Activated CD8-positive, alpha-beta T cell treated with anti-CD3 and anti-CD28 coated beads for 36 hours (primary cell): ENCODE measurements at regions not wholly inside any gene's neighbourhood (a gene's known extent, or its start where the extent isn't known, plus 50 kb on each side); places are given as distances from the start of the nearest gene placed in this dataset.
A peak's percentile ranks its signal among the peaks of the same experiment; 100 is the strongest.

ENCODE experiments used
- ATAC-seq: fragments of 200-7000 bp; cut with Tn5 transposase; one replicate; pipeline ENCODE4 v1.10.0; 2021; ENCODE audit warnings: mild to moderate bottlenecking, moderate library complexity
- CTCF ChIA-PET: fragments of 350-600 bp; sonication (Branson Sonifier 250); formaldehyde crosslinking; loops from one replicate; lab custom pipeline; 2021; ENCODE audit warnings: antibody characterized with exemption; lab: Charles Lee
- POLR2A ChIA-PET: fragments of 350-600 bp; sonication (Branson Sonifier 250); formaldehyde crosslinking; loops from one replicate; lab custom pipeline; 2021; ENCODE audit warnings: antibody characterized with exemption; lab: Charles Lee
- DNase-seq: peaks from one replicate; pipeline ENCODE4 v3.0.0-alpha.2; 2020
- H3K27ac Mint-ChIP-seq: one replicate; pipeline ENCODE4 v1.8.0; 2021; ENCODE audit warnings: mild to moderate bottlenecking, mixed read lengths
- H3K27me3 Mint-ChIP-seq: one replicate; pipeline ENCODE4 v1.8.0; 2021; ENCODE audit warnings: mixed read lengths
- H3K36me3 Mint-ChIP-seq: one replicate; pipeline ENCODE4 v1.8.0; 2021; ENCODE audit warnings: low read depth, mixed read lengths
- H3K4me1 Mint-ChIP-seq: one replicate; pipeline ENCODE4 v1.8.0; 2021; ENCODE audit warnings: low read depth, mixed read lengths
- H3K4me3 Mint-ChIP-seq: one replicate; pipeline ENCODE4 v1.8.0; 2021; ENCODE audit warnings: mild to moderate bottlenecking, moderate library complexity, mixed read lengths
- H3K9me3 Mint-ChIP-seq: one replicate; pipeline ENCODE4 v1.8.0; 2021; ENCODE audit warnings: mixed read lengths
- CTCF ChIP-seq: fragments of 200-600 bp; IDR thresholded peaks from one replicate; pipeline ENCODE4 v1.8.0; 2022; ENCODE audit warnings: antibody characterized with exemption, mild to moderate bottlenecking
- intact Hi-C: fragments of 100-400 bp; cut with micrococcal nuclease; formaldehyde crosslinking; loops from one replicate; pipeline ENCODE4 v1.10.0; 2022

- DNase-seq = no peak
- Mint-ChIP-seq H3K9me3 (no peaks in the 10 kb centered on the region), H3K36me3 (no peaks in the 10 kb centered on the region), H3K4me3 (no peak overlapping the region), H3K4me1 (no peaks in the 10 kb centered on the region), H3K27me3 (peaks cover 7% of the 10 kb centered on the region), H3K27ac (no peak overlapping the region)
- CTCF ChIA-PET = no interaction called here
- POLR2A ChIA-PET = no interaction called here
- ATAC-seq = no peak
- no peak for TF ChIP-seq CTCF
- intact Hi-C loops = no loop called here
These were observed 276.4 kb downstream of the MEF2C start for GRCh38 chr5:88606626-88607025.

DNA sequence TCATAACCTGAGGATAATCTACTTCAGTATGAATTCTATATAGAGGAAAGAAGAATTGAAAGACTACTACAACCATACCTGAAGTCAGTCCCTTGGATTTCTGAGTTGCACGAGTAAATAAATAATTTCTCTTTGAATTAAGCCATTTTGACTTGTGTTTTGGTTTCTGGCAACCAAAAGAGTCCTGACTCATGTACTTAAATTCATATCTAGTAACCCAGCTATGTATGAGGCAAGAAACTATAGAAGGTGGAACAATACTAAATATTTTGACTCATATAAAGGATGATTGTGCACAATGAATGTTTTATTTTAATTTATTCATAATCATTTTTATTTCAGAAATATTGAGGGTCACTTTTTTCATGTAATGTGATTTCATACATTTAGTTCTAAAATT is 276.8 kb downstream of the MEF2C start:
- TF ChIP-seq CTCF = no peak
- no peaks in the 10 kb centered on the region for H3K36me3 Mint-ChIP-seq
- no peaks in the 10 kb centered on the region for H3K9me3 Mint-ChIP-seq
- H3K4me3 Mint-ChIP-seq = no peak overlapping the region
- no peak for ATAC-seq
- POLR2A ChIA-PET = no interaction called here
- no peak for DNase-seq
- no peaks in the 10 kb centered on the region for H3K4me1 Mint-ChIP-seq
- CTCF ChIA-PET = no interaction called here
- intact Hi-C loops = no loop called here
- peaks cover 7% of the 10 kb centered on the region for H3K27me3 Mint-ChIP-seq
- no peak overlapping the region for H3K27ac Mint-ChIP-seq

- Mint-ChIP-seq H3K36me3 (no peaks in the 10 kb centered on the region), H3K4me3 (no peak overlapping the region), H3K27me3 (peaks cover 4% of the 10 kb centered on the region), H3K9me3 (no peaks in the 10 kb centered on the region), H3K4me1 (no peaks in the 10 kb centered on the region), H3K27ac (no peak overlapping the region)
- ATAC-seq (no peak), DNase-seq (peak; percentile 36)
- TF ChIP-seq CTCF = peak; percentile 67
- ChIA-PET CTCF (interaction anchor here (0.7 to 1.9 kb wide), 3 partner anchors 10 to 91 kb away, joined by 3 to 6 read pairs (median 4); no protein-coding TSS in a partner anchor), POLR2A (no interaction called here)
- intact Hi-C loops = no loop called here
These were observed 280.4 kb downstream of the MEF2C start for GRCh38 chr5:88602584-88602983.

DNA sequence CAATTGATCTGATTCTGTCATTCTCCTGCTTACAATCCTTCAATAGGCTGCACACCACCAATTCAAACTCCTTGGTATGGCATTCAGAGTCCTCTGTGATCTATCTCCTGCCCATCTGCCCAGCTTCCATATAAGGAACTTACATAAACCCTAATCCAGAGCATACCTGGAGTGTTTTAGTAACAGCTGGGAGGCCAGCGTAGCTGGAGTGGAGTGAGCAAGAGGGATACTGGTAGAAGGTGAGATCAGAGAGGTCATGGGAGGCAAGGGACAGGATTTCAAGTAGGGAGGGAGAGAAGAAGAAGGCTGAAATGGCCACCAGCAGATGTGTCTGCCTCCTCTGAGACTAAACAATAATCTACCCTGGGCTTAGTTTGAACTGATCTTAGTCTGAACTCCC is 288.5 kb downstream of the MEF2C start:
- no peaks in the 10 kb centered on the region for H3K4me1 Mint-ChIP-seq
- H3K4me3 Mint-ChIP-seq = no peak overlapping the region
- H3K9me3 Mint-ChIP-seq = peaks cover 1% of the 10 kb centered on the region
- intact Hi-C loops = no loop called here
- H3K36me3 Mint-ChIP-seq = no peaks in the 10 kb centered on the region
- no peak overlapping the region for H3K27ac Mint-ChIP-seq
- H3K27me3 Mint-ChIP-seq = peaks cover 5% of the 10 kb centered on the region
- TF ChIP-seq CTCF = no peak
- no peak for ATAC-seq
- no peak for DNase-seq
- CTCF ChIA-PET = no interaction called here
- POLR2A ChIA-PET = no interaction called here

DNA sequence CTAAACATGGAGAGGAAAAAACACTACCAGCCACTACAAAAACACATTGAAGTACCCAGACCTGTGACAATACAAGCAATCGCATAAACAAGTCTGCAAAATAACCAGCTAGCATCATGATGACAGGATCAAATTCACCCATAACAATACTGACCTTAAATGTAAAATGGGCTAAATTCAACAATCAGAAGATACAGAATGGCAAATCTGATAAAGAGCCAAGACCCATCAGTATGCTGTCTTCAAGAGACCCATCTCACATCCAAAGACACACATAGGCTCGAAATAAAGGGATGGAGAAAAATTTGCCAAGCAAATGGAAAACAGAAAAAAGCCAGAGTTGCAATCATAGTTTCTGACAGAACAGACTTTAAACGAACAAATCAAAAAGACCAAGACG is 294.4 kb downstream of the MEF2C start:
- POLR2A ChIA-PET = no interaction called here
- Mint-ChIP-seq H3K36me3 (no peaks in the 10 kb centered on the region), H3K4me1 (no peaks in the 10 kb centered on the region), H3K27ac (no peak overlapping the region), H3K27me3 (peaks cover 14% of the 10 kb centered on the region), H3K4me3 (no peak overlapping the region), H3K9me3 (peaks cover 17% of the 10 kb centered on the region)
- CTCF ChIA-PET = no interaction called here
- intact Hi-C loops = no loop called here
- DNase-seq (no peak), ATAC-seq (no peak)
- TF ChIP-seq CTCF = no peak
